ENCODE measurements at regions not wholly inside any gene's neighbourhood (a gene's known extent, or its start where the extent isn't known, plus 50 kb on each side); places are given as distances from the start of the nearest gene placed in this dataset.

DNA sequence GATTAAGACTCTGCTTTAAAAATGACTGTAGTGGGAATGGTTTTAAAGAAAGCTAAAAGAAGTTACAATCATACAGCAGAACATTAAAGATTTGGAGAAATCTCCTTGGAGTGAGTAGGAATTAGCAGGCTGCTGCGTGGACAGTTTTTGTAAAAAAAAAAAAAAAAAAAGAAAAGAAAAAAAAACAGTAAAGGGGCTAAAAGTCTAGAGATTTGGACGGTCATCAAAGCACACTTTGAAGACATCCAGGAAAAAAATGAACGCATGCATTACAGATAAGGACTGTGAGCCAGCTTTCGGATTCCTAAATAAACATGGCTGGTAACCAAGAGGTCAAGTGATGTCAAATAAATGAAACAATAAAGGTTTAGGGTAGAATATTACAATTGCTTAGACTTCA, 1700.6 kb downstream of the PCDH9 start:
- TF ChIP-seq, protein P1, sequence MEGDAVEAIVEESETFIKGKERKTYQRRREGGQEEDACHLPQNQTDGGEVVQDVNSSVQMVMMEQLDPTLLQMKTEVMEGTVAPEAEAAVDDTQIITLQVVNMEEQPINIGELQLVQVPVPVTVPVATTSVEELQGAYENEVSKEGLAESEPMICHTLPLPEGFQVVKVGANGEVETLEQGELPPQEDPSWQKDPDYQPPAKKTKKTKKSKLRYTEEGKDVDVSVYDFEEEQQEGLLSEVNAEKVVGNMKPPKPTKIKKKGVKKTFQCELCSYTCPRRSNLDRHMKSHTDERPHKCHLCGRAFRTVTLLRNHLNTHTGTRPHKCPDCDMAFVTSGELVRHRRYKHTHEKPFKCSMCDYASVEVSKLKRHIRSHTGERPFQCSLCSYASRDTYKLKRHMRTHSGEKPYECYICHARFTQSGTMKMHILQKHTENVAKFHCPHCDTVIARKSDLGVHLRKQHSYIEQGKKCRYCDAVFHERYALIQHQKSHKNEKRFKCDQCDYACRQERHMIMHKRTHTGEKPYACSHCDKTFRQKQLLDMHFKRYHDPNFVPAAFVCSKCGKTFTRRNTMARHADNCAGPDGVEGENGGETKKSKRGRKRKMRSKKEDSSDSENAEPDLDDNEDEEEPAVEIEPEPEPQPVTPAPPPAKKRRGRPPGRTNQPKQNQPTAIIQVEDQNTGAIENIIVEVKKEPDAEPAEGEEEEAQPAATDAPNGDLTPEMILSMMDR (IDR thresholded peaks at IDR 0.05): no peak
- no peak for TF ChIP-seq POLR2AphosphoS5 (IDR thresholded peaks at IDR 0.05)

Measured in gastroesophageal sphincter (tissue), 3 donors.